T47D (cell line): ENCODE measurements at regions not wholly inside any gene's neighbourhood (a gene's known extent, or its start where the extent isn't known, plus 50 kb on each side); places are given as distances from the start of the nearest gene placed in this dataset.

ENCODE experiments used
- DNase-seq, 2 experiments: peaks; one replicate each; pipeline versions ENCODE4 v3.0.0 to v3.0.0-alpha.2; 2011 to 2012; ENCODE audit warnings: low read depth in 1 of 2, low spot score in 1 of 2
- JUND ChIP-seq: IDR thresholded peaks from 2 replicates; pipeline ENCODE4 v1.6.1; 2012; ENCODE audit warnings: low read depth
- in situ Hi-C: cut with HindIII; loops from 2 replicates; pipeline ENCODE4 v1.10.0; 2016; ENCODE audit warnings: low sequenced_read_pairs, low pct_unique_long_range_greater_than_20kb

GRCh38 chr20:11436113-11436905 lies 481.4 kb upstream of the BTBD3 start:
- TF ChIP-seq JUND, result no peak
- no peak for DNase-seq
- in situ Hi-C loops, result no loop called here

DNA sequence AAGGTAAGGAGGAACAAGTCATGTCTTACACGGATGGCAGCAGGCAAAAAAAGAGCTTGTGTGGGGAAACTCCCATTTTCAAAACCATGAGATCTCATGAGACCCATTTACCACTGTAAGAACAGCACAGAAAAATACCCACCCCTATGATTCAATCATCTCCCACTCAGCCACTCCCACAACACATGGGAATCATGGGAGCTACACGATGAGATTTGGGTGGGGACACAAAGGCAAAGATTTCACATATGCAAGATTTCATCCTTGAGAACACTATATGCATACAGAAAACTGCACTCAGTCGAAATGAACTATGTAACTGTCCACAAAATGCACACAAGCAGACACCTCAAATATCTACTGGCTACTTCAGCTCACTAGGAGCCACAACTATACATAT lies 480.6 kb upstream of the BTBD3 start:
- TF ChIP-seq JUND, result no peak
- in situ Hi-C loops, result no loop called here

DNA sequence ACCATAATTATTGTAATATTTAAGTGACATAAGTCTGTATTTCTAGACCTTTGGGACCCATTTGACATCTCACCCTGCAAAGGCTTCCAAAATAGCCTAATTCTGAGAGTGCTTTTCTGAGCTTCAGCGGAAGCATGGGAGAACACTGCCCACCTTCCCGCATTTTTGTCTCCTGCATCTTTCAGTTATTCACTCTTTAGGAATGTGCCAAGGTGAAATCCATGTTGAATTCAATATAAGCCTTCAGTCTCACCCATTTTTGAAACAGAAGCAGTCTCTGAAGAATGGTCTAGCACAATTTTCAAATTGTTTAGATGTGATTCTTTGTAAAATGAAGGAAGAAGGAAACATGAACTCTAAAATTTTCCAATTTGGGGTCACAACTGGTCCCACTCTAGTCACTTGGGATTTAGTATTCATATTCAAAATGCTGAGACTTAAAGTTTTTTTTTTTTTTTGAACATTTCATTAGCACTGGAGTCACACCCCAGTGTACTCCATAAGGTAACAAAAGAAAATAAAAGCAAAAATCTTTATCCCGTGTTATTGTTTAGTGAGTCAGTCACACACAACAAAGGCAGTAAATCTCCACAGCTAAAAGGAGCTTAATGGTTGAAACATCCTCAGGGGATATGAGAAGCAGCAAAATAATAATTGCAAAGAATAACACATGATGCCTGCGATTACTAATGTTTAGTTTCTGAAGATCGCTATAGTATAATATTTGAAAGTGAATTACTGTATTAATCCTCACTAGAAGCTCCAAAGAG lies 479.9 kb upstream of the BTBD3 start:
- DNase-seq, result no peak
- no peak for TF ChIP-seq JUND
- in situ Hi-C loops, result no loop called here

More for the DNA sequence above, 480.6 kb upstream of the BTBD3 start:
- no peak for DNase-seq

DNA sequence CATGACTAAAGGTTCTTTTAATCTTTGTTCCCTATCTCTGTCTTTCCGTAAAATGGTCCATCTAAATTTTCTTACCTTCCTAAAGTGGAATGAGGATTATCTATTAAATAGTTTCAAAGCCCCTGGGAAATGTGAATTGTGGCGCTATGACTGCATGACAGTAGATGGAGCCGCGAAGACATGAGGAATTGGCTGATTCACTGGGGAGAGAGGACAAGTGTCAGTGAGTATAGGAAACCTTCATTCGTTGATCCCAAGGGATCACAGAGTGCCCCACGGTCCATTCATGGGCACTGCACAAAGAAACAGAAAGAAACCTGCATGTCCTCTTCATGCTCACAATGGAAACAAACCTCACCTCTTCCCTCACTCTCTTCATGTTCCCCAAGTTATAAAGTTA lies 479.3 kb upstream of the BTBD3 start:
- no peak for TF ChIP-seq JUND
- no peak for DNase-seq
- in situ Hi-C loops, result no loop called here

DNA sequence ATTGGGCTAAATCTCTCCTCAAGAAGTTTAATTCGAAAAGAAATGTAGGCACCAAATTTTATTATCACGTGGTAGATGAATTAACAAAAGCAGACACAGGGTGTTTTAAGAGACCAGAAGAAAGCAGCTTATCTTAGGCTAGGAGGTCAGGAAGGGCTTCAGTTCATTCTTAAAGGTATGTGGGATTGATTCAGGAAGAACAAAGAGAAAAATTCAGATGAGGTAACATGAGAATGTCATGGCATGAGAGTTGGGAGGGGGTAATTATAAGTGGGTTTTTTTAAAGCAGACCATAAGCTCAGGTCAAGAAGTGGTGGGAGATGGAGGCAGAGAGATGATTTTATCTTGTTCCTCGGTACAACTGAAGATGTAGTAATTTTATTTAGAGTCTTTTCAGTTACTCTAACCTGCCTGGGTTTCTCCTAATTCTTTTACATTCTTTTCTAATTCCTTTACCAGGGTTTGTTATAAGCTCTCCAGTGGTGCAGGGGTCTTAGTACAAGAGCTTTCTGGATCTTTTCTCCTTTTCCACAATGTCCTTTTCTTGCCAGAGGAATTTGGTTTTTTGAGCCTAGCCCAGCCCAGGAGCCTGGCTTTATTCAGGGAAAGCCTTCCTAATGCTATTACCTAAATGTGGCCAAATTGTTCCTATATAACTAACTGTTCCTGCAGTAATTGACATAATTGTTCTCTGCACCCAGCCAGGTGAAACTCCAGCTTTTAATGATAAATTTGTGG lies 474.1 kb upstream of the BTBD3 start:
- in situ Hi-C loops, result no loop called here
- DNase-seq, result no peak
- TF ChIP-seq JUND, result no peak

GRCh38 chr20:11445161-11445560 lies 472.5 kb upstream of the BTBD3 start:
- no peak for TF ChIP-seq JUND
- DNase-seq, result no peak
- in situ Hi-C loops, result no loop called here

DNA sequence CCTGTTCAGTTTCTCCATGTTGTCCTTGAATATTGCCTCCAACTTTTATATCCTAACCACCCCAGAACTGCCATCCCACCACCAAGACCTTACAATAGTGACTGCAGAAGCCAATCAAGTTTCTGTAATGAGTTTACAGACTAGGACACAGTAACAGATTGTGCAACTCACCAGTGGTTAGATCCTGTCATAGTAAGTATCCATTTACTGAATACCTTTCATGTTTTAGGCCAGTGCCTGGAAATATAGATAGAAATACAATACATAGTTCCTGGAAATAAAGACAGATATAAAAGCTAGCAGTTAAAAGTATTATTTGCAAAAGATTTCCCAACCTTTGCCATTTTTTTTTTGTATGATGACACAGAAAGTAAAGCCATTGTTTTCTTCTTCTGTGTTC lies 471.8 kb upstream of the BTBD3 start:
- no peak for DNase-seq
- in situ Hi-C loops, result no loop called here
- TF ChIP-seq JUND, result no peak

GRCh38 chr20:11447371-11448100 lies 470.2 kb upstream of the BTBD3 start:
- in situ Hi-C loops, result no loop called here
- no peak for DNase-seq
- no peak for TF ChIP-seq JUND

DNA sequence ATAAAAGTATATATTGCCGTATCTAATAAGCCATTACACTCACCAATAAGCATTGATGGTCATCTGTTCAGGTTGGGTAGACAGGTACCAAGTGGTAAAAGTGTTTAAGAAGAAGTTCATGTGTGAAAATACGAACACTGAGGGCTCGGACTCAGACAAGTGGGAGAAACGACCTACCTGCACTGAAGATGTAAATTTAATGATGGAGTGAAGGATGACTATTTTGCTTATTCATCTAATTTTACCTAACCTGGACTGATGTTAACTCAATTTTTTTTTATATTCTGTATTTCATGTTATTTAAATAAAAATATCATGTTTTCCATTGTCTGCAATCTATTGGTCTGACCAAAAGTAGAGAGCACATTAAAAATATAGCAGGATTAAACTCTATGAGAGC lies 469.1 kb upstream of the BTBD3 start:
- no peak for TF ChIP-seq JUND
- in situ Hi-C loops, result no loop called here
- no peak for DNase-seq

DNA sequence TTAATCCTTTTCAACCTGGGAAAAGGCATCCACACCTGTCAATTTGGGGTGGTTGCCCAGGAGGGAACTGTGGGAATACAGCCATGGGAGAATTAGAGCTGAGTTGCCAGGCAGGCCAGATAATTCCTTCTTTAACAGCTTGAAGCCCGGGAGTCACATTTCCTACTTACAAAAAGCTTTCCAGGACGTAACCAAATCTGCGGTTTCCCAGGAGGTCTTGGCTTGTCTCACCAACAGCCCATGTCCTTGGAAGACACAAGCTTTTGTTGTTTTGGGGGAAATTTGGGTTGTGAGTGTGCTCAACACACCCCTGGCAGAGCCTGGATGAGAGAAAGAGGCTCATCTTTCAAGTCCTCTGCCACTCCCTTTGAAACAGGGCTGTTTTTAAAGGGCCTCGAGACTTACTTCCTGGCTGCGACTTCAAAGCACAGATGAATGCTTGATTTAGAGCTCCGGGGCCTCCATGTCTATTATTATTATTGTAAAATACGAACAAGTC lies 465.9 kb upstream of the BTBD3 start:
- no peak for DNase-seq
- in situ Hi-C loops, result no loop called here
- no peak for TF ChIP-seq JUND

- no peak for TF ChIP-seq JUND
- DNase-seq, result no peak
- in situ Hi-C loops, result no loop called here
These were observed 465.4 kb upstream of the BTBD3 start for GRCh38 chr20:11452326-11452725.

- no peak for TF ChIP-seq JUND
- in situ Hi-C loops, result no loop called here
- no peak for DNase-seq
These were observed 464.3 kb upstream of the BTBD3 start for GRCh38 chr20:11453430-11453829.
